PC-9 (cell line): ENCODE measurements at regions not wholly inside any gene's neighbourhood (a gene's known extent, or its start where the extent isn't known, plus 50 kb on each side); places are given as distances from the start of the nearest gene placed in this dataset.

Source experiments
- BruUV-seq: library from RNA; stranded (reverse); fragments of 400-500 nt; replicated peaks from 2 replicates; lab custom pipeline; 2021; lab: Mats Ljungman, UMichigan
- CTCF ChIA-PET: fragments of 300-600 bp; sonication (Branson Sonifier 250); formaldehyde crosslinking; loops from one replicate; lab custom pipeline; 2022; ENCODE audit warnings: antibody characterized with exemption; lab: Charles Lee
- POLR2A ChIA-PET: fragments of 300-600 bp; sonication (Branson Sonifier 250); formaldehyde crosslinking; loops from one replicate; lab custom pipeline; 2022; ENCODE audit warnings: antibody characterized with exemption; ENCODE audit not compliant: unreplicated experiment; lab: Charles Lee
- DNase-seq, 2 experiments: peaks; one replicate each; pipeline versions ENCODE4 v3.0.0 to v3.0.0-alpha.2; 2015 to 2022; ENCODE audit warnings: mixed read lengths in 1 of 2
- H2AFZ ChIP-seq: fragments of 200-600 bp; sonication (generic); 2 replicates; pipeline ENCODE4 v1.8.1; 2017; ENCODE audit warnings: antibody characterized with exemption
- H3F3A ChIP-seq: fragments of 200-600 bp; sonication (generic); 2 replicates; pipeline ENCODE4 v1.8.1; 2017; ENCODE audit warnings: antibody characterized with exemption, mild to moderate bottlenecking, low read depth; ENCODE audit not compliant: insufficient read depth
- H3K27ac ChIP-seq: fragments of 200-600 bp; sonication (generic); 2 replicates; pipeline ENCODE4 v1.6.1; 2016; ENCODE audit warnings: mixed run types
- H3K27me3 ChIP-seq: fragments of 200-600 bp; sonication (generic); 2 replicates; pipeline ENCODE4 v1.6.1; 2016; ENCODE audit warnings: low read depth, mixed run types; ENCODE audit not compliant: insufficient read depth
- H3K36me3 ChIP-seq: fragments of 200-600 bp; sonication (generic); 2 replicates; pipeline ENCODE4 v1.6.1; 2016; ENCODE audit warnings: low read depth, mixed run types
- H3K4me1 ChIP-seq: fragments of 200-600 bp; sonication (generic); replicated peaks from 2 replicates; pipeline ENCODE4 v1.6.1; 2016; ENCODE audit warnings: mixed run types; ENCODE audit not compliant: insufficient read depth
- H3K4me2 ChIP-seq: fragments of 200-600 bp; sonication (generic); 2 replicates; pipeline ENCODE4 v1.6.1; 2017; ENCODE audit warnings: mixed run types
- H3K4me3 ChIP-seq: fragments of 200-600 bp; sonication (generic); 2 replicates; pipeline ENCODE4 v1.6.1; 2016; ENCODE audit warnings: mixed run types
- H3K79me2 ChIP-seq: fragments of 200-600 bp; sonication (generic); 2 replicates; pipeline ENCODE4 v1.6.1; 2017; ENCODE audit warnings: low read depth, mixed run types
- H3K9me2 ChIP-seq: fragments of 200-600 bp; sonication (generic); 2 replicates; pipeline ENCODE4 v1.8.1; 2017; ENCODE audit warnings: mild to moderate bottlenecking; ENCODE audit not compliant: insufficient read depth
- H3K9me3 ChIP-seq: fragments of 200-600 bp; sonication (generic); 2 replicates; pipeline ENCODE4 v1.8.1; 2016; ENCODE audit warnings: low read depth; ENCODE audit not compliant: insufficient read depth
- H4K20me1 ChIP-seq: fragments of 200-600 bp; sonication (generic); 2 replicates; pipeline ENCODE4 v1.8.1; 2017; ENCODE audit not compliant: insufficient read depth
- EZH2 ChIP-seq: fragments of 200-600 bp; sonication (generic); IDR thresholded peaks from 2 replicates; pipeline ENCODE4 v1.8.0; 2017; ENCODE audit warnings: antibody characterized with exemption, low read depth
- intact Hi-C: fragments of 100-400 bp; cut with micrococcal nuclease; formaldehyde crosslinking; loops from one replicate; pipeline ENCODE4 v1.10.0; 2022; ENCODE audit not compliant: unreplicated experiment
- TF ChIP-seq, protein P1 (sequence below): fragments of 200-600 bp; sonication (generic); conservative IDR thresholded peaks from 2 replicates; pipeline ENCODE4 v1.6.1; 2017; ENCODE audit warnings: mixed run types, antibody characterized with exemption, mild to moderate bottlenecking, moderate library complexity

- H2AFZ ChIP-seq: peak overlapping the region; percentile 83
- no TSS peak for BruUV-seq
- ChIA-PET CTCF (no interaction called here), POLR2A (no interaction called here)
- no peaks in the 10 kb centered on the region for H3K27me3 ChIP-seq
- H4K20me1 ChIP-seq: no peaks in the 10 kb centered on the region
- peak overlapping the region; percentile 5; the same call in 1 of the 2 replicates for H3K27ac ChIP-seq
- no peaks in the 10 kb centered on the region for H3K9me3 ChIP-seq
- no peak for TF ChIP-seq EZH2
- TF ChIP-seq, protein P1, sequence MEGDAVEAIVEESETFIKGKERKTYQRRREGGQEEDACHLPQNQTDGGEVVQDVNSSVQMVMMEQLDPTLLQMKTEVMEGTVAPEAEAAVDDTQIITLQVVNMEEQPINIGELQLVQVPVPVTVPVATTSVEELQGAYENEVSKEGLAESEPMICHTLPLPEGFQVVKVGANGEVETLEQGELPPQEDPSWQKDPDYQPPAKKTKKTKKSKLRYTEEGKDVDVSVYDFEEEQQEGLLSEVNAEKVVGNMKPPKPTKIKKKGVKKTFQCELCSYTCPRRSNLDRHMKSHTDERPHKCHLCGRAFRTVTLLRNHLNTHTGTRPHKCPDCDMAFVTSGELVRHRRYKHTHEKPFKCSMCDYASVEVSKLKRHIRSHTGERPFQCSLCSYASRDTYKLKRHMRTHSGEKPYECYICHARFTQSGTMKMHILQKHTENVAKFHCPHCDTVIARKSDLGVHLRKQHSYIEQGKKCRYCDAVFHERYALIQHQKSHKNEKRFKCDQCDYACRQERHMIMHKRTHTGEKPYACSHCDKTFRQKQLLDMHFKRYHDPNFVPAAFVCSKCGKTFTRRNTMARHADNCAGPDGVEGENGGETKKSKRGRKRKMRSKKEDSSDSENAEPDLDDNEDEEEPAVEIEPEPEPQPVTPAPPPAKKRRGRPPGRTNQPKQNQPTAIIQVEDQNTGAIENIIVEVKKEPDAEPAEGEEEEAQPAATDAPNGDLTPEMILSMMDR: no peak
- no peaks in the 10 kb centered on the region for H3K36me3 ChIP-seq
- peak overlapping the region; percentile 94 for H3K4me2 ChIP-seq
- peak; percentile 27 to 50 for DNase-seq
- H3K79me2 ChIP-seq: no peaks in the 10 kb centered on the region
- H3K4me3 ChIP-seq: peak overlapping the region; percentile 66
- intact Hi-C loops: no loop called here
- peaks cover 16% of the 10 kb centered on the region for H3K4me1 ChIP-seq
- no peaks in the 10 kb centered on the region for H3K9me2 ChIP-seq
- H3F3A ChIP-seq: no peaks in the 10 kb centered on the region
Observed at GRCh38 chr9:706606-707459, 134.7 kb upstream of the DMRT1 start.

GRCh38 chr9:708182-708550 lies 133.3 kb upstream of the DMRT1 start:
- ChIA-PET POLR2A (interaction anchor here (0.7 kb wide), 1 partner anchor 14 kb away, joined by 3 read pairs; no protein-coding TSS in a partner anchor), CTCF (no interaction called here)
- intact Hi-C loops: no loop called here
- Histone ChIP-seq H3F3A (no peaks in the 10 kb centered on the region), H3K36me3 (no peaks in the 10 kb centered on the region), H3K4me1 (peaks cover 16% of the 10 kb centered on the region), H2AFZ (no peak overlapping the region), H3K9me3 (no peaks in the 10 kb centered on the region), H4K20me1 (no peaks in the 10 kb centered on the region), H3K9me2 (no peaks in the 10 kb centered on the region), H3K79me2 (no peaks in the 10 kb centered on the region), H3K27ac (no peak overlapping the region), H3K4me3 (no peak overlapping the region), H3K27me3 (no peaks in the 10 kb centered on the region), H3K4me2 (peak overlapping the region; percentile 34; the same call in 1 of the 2 replicates)
- TF ChIP-seq, protein P1: no peak
- TF ChIP-seq EZH2: no peak
- no TSS peak for BruUV-seq
- DNase-seq: no peak

GRCh38 chr9:708551-709432 lies 132.7 kb upstream of the DMRT1 start:
- no peak for DNase-seq
- H3K79me2 ChIP-seq: no peaks in the 10 kb centered on the region
- no peaks in the 10 kb centered on the region for H3K27me3 ChIP-seq
- H3K9me2 ChIP-seq: no peaks in the 10 kb centered on the region
- CTCF ChIA-PET: no interaction called here
- no peaks in the 10 kb centered on the region for H3K9me3 ChIP-seq
- intact Hi-C loops: no loop called here
- H3K36me3 ChIP-seq: no peaks in the 10 kb centered on the region
- H3K4me2 ChIP-seq: peak overlapping the region; percentile 34; the same call in 1 of the 2 replicates
- TF ChIP-seq, protein P1: no peak
- no peak for TF ChIP-seq EZH2
- no peak overlapping the region for H3K27ac ChIP-seq
- H3K4me3 ChIP-seq: no peak overlapping the region
- H2AFZ ChIP-seq: no peak overlapping the region
- H3F3A ChIP-seq: no peaks in the 10 kb centered on the region
- POLR2A ChIA-PET: no interaction called here
- BruUV-seq: no TSS peak
- H4K20me1 ChIP-seq: no peaks in the 10 kb centered on the region
- H3K4me1 ChIP-seq: peaks cover 16% of the 10 kb centered on the region
